ENCODE measurements at regions not wholly inside any gene's neighbourhood (a gene's known extent, or its start where the extent isn't known, plus 50 kb on each side); places are given as distances from the start of the nearest gene placed in this dataset.

GRCh38 chr7:110210941-110211608, 879.9 kb upstream of the LRRN3 start:
- TF ChIP-seq ZNF70 (CRISPR knock-in tag; IDR thresholded peaks at IDR 0.05) (no peak), CSRNP3 (CRISPR knock-in tag; IDR thresholded peaks at IDR 0.05) (no peak), ZC3H10 (CRISPR knock-in tag; IDR thresholded peaks at IDR 0.05) (no peak), ZNF8 (CRISPR knock-in tag; IDR thresholded peaks at IDR 0.05) (no peak), ZFP3 (CRISPR knock-in tag; IDR thresholded peaks at IDR 0.05) (no peak), ISL1 (CRISPR knock-in tag; IDR thresholded peaks at IDR 0.05) (no peak), OSR1 (CRISPR knock-in tag; IDR thresholded peaks at IDR 0.05) (no peak), POU6F1 (CRISPR knock-in tag; IDR thresholded peaks at IDR 0.05; ENCODE audit: borderline replicate concordance, low read depth) (no peak), TCF4 (CRISPR knock-in tag; IDR thresholded peaks at IDR 0.05; ENCODE audit: borderline replicate concordance) (no peak), PATZ1 (CRISPR knock-in tag; IDR thresholded peaks at IDR 0.05; ENCODE audit: borderline replicate concordance) (no peak), ESRRG (CRISPR knock-in tag; IDR thresholded peaks at IDR 0.05) (no peak), CSDC2 (CRISPR knock-in tag; IDR thresholded peaks at IDR 0.05) (no peak), RARB (CRISPR knock-in tag; IDR thresholded peaks at IDR 0.05) (no peak), TOX (CRISPR knock-in tag; IDR thresholded peaks at IDR 0.05; ENCODE audit: borderline replicate concordance) (no peak), PPARA (CRISPR knock-in tag; IDR thresholded peaks at IDR 0.05; ENCODE audit: borderline replicate concordance) (no peak)
- TF ChIP-seq, protein P1, sequence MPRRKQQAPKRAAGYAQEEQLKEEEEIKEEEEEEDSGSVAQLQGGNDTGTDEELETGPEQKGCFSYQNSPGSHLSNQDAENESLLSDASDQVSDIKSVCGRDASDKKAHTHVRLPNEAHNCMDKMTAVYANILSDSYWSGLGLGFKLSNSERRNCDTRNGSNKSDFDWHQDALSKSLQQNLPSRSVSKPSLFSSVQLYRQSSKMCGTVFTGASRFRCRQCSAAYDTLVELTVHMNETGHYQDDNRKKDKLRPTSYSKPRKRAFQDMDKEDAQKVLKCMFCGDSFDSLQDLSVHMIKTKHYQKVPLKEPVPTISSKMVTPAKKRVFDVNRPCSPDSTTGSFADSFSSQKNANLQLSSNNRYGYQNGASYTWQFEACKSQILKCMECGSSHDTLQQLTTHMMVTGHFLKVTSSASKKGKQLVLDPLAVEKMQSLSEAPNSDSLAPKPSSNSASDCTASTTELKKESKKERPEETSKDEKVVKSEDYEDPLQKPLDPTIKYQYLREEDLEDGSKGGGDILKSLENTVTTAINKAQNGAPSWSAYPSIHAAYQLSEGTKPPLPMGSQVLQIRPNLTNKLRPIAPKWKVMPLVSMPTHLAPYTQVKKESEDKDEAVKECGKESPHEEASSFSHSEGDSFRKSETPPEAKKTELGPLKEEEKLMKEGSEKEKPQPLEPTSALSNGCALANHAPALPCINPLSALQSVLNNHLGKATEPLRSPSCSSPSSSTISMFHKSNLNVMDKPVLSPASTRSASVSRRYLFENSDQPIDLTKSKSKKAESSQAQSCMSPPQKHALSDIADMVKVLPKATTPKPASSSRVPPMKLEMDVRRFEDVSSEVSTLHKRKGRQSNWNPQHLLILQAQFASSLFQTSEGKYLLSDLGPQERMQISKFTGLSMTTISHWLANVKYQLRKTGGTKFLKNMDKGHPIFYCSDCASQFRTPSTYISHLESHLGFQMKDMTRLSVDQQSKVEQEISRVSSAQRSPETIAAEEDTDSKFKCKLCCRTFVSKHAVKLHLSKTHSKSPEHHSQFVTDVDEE (CRISPR knock-in tag; IDR thresholded peaks at IDR 0.05) = no peak
- TF ChIP-seq, protein P2, sequence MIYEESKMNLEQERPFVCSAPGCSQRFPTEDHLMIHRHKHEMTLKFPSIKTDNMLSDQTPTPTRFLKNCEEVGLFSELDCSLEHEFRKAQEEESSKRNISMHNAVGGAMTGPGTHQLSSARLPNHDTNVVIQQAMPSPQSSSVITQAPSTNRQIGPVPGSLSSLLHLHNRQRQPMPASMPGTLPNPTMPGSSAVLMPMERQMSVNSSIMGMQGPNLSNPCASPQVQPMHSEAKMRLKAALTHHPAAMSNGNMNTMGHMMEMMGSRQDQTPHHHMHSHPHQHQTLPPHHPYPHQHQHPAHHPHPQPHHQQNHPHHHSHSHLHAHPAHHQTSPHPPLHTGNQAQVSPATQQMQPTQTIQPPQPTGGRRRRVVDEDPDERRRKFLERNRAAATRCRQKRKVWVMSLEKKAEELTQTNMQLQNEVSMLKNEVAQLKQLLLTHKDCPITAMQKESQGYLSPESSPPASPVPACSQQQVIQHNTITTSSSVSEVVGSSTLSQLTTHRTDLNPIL (CRISPR knock-in tag; IDR thresholded peaks at IDR 0.05; ENCODE audit: low read depth) = no peak
- ATAC-seq = no peak

DNA sequence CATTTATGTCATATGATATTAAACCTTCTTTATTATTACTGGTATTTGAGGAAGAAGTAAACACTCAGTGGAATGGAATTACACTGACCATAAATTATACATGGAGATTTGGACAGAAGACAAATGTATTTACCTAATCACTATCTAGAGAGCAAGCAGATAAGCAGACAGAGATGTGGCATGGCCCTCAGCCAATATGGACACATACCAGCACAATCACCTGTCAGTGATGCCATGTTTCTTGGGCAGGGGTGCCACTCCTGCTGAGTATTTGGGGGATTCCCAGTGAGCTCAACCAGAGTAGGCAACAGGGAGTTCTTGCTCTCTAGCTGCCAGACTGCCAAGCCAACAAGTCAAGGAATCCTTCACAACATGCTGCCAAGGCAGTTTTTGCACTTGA, 866.3 kb upstream of the LRRN3 start:
- ATAC-seq = no peak
- peak; percentile 90 for TF ChIP-seq ISL1 (CRISPR knock-in tag; IDR thresholded peaks at IDR 0.05)
- no peak for TF ChIP-seq ARNTL (CRISPR knock-in tag; IDR thresholded peaks at IDR 0.05; ENCODE audit: borderline replicate concordance, low read depth)
- TF ChIP-seq ZFP3 (CRISPR knock-in tag; IDR thresholded peaks at IDR 0.05) = no peak
- no peak for TF ChIP-seq PPARA (CRISPR knock-in tag; IDR thresholded peaks at IDR 0.05; ENCODE audit: borderline replicate concordance)
- TF ChIP-seq RARB (CRISPR knock-in tag; IDR thresholded peaks at IDR 0.05) = no peak
- TF ChIP-seq, protein P2 (CRISPR knock-in tag; IDR thresholded peaks at IDR 0.05; ENCODE audit: low read depth) = no peak
- no peak for TF ChIP-seq CSDC2 (CRISPR knock-in tag; IDR thresholded peaks at IDR 0.05)
- no peak for TF ChIP-seq PATZ1 (CRISPR knock-in tag; IDR thresholded peaks at IDR 0.05; ENCODE audit: borderline replicate concordance)
- TF ChIP-seq, protein P1 (CRISPR knock-in tag; IDR thresholded peaks at IDR 0.05) = 0 out of 2 replicates have a peak, but pooled peaks have one; percentile 26
- no peak for TF ChIP-seq CSRNP3 (CRISPR knock-in tag; IDR thresholded peaks at IDR 0.05)
- no peak for TF ChIP-seq ZNF565 (CRISPR knock-in tag; conservative IDR thresholded peaks at IDR 0.05; ENCODE audit: low read depth)

Measured in SK-N-SH treated with all-trans-retinoic acid at 6 μM for 48 hours (cell line).